PC-9 (cell line): ENCODE measurements at regions not wholly inside any gene's neighbourhood (a gene's known extent, or its start where the extent isn't known, plus 50 kb on each side); places are given as distances from the start of the nearest gene placed in this dataset.

Source experiments
- CTCF ChIP-seq: fragments of 200-600 bp; sonication (generic); conservative IDR thresholded peaks from 2 replicates; pipeline ENCODE4 v1.6.1; 2017; ENCODE audit warnings: mixed run types, antibody characterized with exemption, mild to moderate bottlenecking, moderate library complexity
- EZH2 ChIP-seq: fragments of 200-600 bp; sonication (generic); IDR thresholded peaks from 2 replicates; pipeline ENCODE4 v1.8.0; 2017; ENCODE audit warnings: antibody characterized with exemption, low read depth

- TF ChIP-seq CTCF (no peak), EZH2 (no peak)
These were observed 178.5 kb downstream of the ACTR3 start for GRCh38 chr2:114068438-114068837.
